Activated B cell treated with CpG ODN at 0.5 μM for 24 hours (primary cell): ENCODE measurements at regions not wholly inside any gene's neighbourhood (a gene's known extent, or its start where the extent isn't known, plus 50 kb on each side); places are given as distances from the start of the nearest gene placed in this dataset.

Source experiments
- ATAC-seq: fragments of 200-7000 bp; cut with Tn5 transposase; one replicate; pipeline ENCODE4 v1.10.0; 2021; ENCODE audit warnings: low read depth, mild to moderate bottlenecking, moderate library complexity
- CTCF ChIA-PET: fragments of 350-600 bp; sonication (Branson Sonifier 250); formaldehyde crosslinking; loops from one replicate; lab custom pipeline; 2021; ENCODE audit warnings: antibody characterized with exemption; lab: Charles Lee
- POLR2A ChIA-PET: fragments of 350-600 bp; sonication (Branson Sonifier 250); formaldehyde crosslinking; loops from one replicate; lab custom pipeline; 2021; ENCODE audit warnings: antibody characterized with exemption; lab: Charles Lee
- DNase-seq: peaks from one replicate; pipeline ENCODE4 v3.0.0; 2022
- H3K27ac Mint-ChIP-seq: one replicate; pipeline ENCODE4 v1.8.0; 2020; ENCODE audit warnings: mixed read lengths
- H3K27me3 Mint-ChIP-seq: one replicate; pipeline ENCODE4 v1.8.0; 2021; ENCODE audit warnings: mixed read lengths
- H3K36me3 Mint-ChIP-seq: one replicate; pipeline ENCODE4 v1.8.0; 2021; ENCODE audit warnings: low read depth, mixed read lengths
- H3K4me1 Mint-ChIP-seq: one replicate; pipeline ENCODE4 v1.8.0; 2021; ENCODE audit warnings: mixed read lengths
- H3K4me3 Mint-ChIP-seq: one replicate; pipeline ENCODE4 v1.8.0; 2020; ENCODE audit warnings: mild to moderate bottlenecking, mixed read lengths
- H3K9me3 Mint-ChIP-seq: one replicate; pipeline ENCODE4 v1.8.0; 2020; ENCODE audit warnings: mixed read lengths
- intact Hi-C: fragments of 100-400 bp; cut with micrococcal nuclease; formaldehyde crosslinking; loops from one replicate; pipeline ENCODE4 v1.15.1; 2024
- TF ChIP-seq, protein P1 (sequence below): fragments of 200-600 bp; IDR thresholded peaks from one replicate; pipeline ENCODE4 v1.8.0; 2022; ENCODE audit warnings: antibody characterized with exemption, mild to moderate bottlenecking

GRCh38 chr9:1909322-1909721 is 105.8 kb upstream of the SMARCA2 start:
- CTCF ChIA-PET, result no interaction called here
- POLR2A ChIA-PET, result no interaction called here
- H3K27me3 Mint-ChIP-seq, result peaks cover 3% of the 10 kb centered on the region
- DNase-seq, result no peak
- no peaks in the 10 kb centered on the region for H3K4me1 Mint-ChIP-seq
- H3K36me3 Mint-ChIP-seq, result peaks cover 4% of the 10 kb centered on the region
- TF ChIP-seq, protein P1, sequence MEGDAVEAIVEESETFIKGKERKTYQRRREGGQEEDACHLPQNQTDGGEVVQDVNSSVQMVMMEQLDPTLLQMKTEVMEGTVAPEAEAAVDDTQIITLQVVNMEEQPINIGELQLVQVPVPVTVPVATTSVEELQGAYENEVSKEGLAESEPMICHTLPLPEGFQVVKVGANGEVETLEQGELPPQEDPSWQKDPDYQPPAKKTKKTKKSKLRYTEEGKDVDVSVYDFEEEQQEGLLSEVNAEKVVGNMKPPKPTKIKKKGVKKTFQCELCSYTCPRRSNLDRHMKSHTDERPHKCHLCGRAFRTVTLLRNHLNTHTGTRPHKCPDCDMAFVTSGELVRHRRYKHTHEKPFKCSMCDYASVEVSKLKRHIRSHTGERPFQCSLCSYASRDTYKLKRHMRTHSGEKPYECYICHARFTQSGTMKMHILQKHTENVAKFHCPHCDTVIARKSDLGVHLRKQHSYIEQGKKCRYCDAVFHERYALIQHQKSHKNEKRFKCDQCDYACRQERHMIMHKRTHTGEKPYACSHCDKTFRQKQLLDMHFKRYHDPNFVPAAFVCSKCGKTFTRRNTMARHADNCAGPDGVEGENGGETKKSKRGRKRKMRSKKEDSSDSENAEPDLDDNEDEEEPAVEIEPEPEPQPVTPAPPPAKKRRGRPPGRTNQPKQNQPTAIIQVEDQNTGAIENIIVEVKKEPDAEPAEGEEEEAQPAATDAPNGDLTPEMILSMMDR, result no peak
- no peak overlapping the region for H3K4me3 Mint-ChIP-seq
- H3K27ac Mint-ChIP-seq, result no peak overlapping the region
- intact Hi-C loops, result no loop called here
- H3K9me3 Mint-ChIP-seq, result peaks cover 14% of the 10 kb centered on the region
- no peak for ATAC-seq

DNA sequence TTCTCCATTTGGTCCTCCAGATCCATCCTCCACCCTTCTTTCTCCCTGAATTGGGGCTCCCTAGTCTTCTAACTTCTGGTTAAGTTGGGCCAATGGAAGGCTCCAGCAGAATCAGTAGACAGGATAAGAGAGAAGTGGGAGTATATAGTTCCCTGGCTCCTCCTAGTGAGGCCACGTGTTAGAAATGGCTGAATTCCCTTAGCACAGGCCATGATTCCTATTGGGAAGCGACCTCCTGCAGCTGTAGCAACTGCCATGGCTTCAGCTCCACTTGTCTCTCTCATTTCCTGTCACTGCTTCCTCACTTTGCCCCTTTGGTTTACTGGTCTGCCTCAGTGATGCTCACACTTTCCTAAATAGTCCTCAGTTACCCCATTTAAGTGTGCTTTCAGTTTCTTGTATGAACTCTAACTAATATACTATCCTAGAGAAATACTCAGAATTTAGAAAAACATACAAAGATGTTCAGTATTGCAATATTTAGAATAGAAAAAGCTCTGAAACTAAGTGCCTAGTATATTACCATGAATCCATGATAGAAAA is 104.8 kb upstream of the SMARCA2 start:
- peaks cover 4% of the 10 kb centered on the region for H3K36me3 Mint-ChIP-seq
- H3K4me1 Mint-ChIP-seq, result no peaks in the 10 kb centered on the region
- TF ChIP-seq, protein P1, result no peak
- H3K27me3 Mint-ChIP-seq, result peaks cover 5% of the 10 kb centered on the region
- no peak overlapping the region for H3K4me3 Mint-ChIP-seq
- ATAC-seq (no peak), DNase-seq (no peak)
- peaks cover 5% of the 10 kb centered on the region for H3K9me3 Mint-ChIP-seq
- POLR2A ChIA-PET, result no interaction called here
- intact Hi-C loops, result no loop called here
- CTCF ChIA-PET, result no interaction called here
- H3K27ac Mint-ChIP-seq, result no peak overlapping the region

GRCh38 chr9:1913631-1914330 is 101.4 kb upstream of the SMARCA2 start:
- no peak for DNase-seq
- no peaks in the 10 kb centered on the region for H3K4me1 Mint-ChIP-seq
- H3K36me3 Mint-ChIP-seq, result peaks cover 4% of the 10 kb centered on the region
- peaks cover 5% of the 10 kb centered on the region for H3K9me3 Mint-ChIP-seq
- ChIA-PET POLR2A (no interaction called here), CTCF (no interaction called here)
- H3K4me3 Mint-ChIP-seq, result no peak overlapping the region
- intact Hi-C loops, result no loop called here
- no peak for ATAC-seq
- peaks cover 5% of the 10 kb centered on the region for H3K27me3 Mint-ChIP-seq
- TF ChIP-seq, protein P1, result no peak
- no peak overlapping the region for H3K27ac Mint-ChIP-seq

- ChIA-PET CTCF (interaction anchor here (0.9 kb wide), 1 partner anchor 23 kb away, joined by 3 read pairs; no protein-coding TSS in a partner anchor), POLR2A (interaction anchor here (0.8 kb wide), 1 partner anchor 36 kb away, joined by 3 read pairs; no protein-coding TSS in a partner anchor)
- TF ChIP-seq, protein P1, result no peak
- Mint-ChIP-seq H3K27ac (no peak overlapping the region), H3K36me3 (peaks cover 4% of the 10 kb centered on the region), H3K9me3 (peaks cover 5% of the 10 kb centered on the region), H3K4me3 (no peak overlapping the region), H3K27me3 (peaks cover 10% of the 10 kb centered on the region), H3K4me1 (no peaks in the 10 kb centered on the region)
- ATAC-seq (no peak), DNase-seq (no peak)
- intact Hi-C loops, result no loop called here
These were observed 99.1 kb upstream of the SMARCA2 start for GRCh38 chr9:1916095-1916494.

DNA sequence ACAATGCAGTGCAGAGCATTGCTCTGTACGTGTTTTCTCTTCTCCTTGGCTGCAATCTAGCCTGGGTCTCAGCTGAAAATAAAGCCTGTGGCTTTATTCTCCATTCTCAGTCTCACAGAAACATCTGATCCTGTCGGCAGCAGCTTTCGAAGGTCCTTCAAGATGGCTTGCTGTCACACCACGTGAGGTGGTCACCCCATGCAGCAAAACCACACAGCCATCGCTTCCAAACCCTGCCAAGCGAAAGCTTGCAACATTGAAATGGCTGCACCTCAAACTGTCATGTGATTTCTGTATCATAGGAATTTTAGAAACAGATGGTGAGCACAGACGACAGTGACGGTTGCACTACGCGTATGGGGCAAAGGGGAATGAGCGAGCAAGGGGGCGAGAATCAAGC is 98.5 kb upstream of the SMARCA2 start:
- CTCF ChIA-PET, result interaction anchor here (0.9 kb wide), 1 partner anchor 23 kb away, joined by 3 read pairs; no protein-coding TSS in a partner anchor
- Mint-ChIP-seq H3K27ac (no peak overlapping the region), H3K4me3 (no peak overlapping the region), H3K9me3 (peaks cover 4% of the 10 kb centered on the region), H3K36me3 (peaks cover 3% of the 10 kb centered on the region), H3K4me1 (no peaks in the 10 kb centered on the region), H3K27me3 (peaks cover 10% of the 10 kb centered on the region)
- DNase-seq, result no peak
- no peak for ATAC-seq
- POLR2A ChIA-PET, result interaction anchor here (0.8 kb wide), 1 partner anchor 37 kb away, joined by 3 read pairs; no protein-coding TSS in a partner anchor
- TF ChIP-seq, protein P1, result no peak
- intact Hi-C loops, result no loop called here
